Caco-2 (cell line): ENCODE measurements at regions not wholly inside any gene's neighbourhood (a gene's known extent, or its start where the extent isn't known, plus 50 kb on each side); places are given as distances from the start of the nearest gene placed in this dataset.

Source experiments
- BruUV-seq: library from RNA; stranded (reverse); fragments of 400-500 nt; replicated peaks from 2 replicates; lab custom pipeline; 2021; lab: Mats Ljungman, UMichigan
- CTCF ChIA-PET: fragments of 300-600 bp; sonication (Branson Sonifier 250); formaldehyde crosslinking; loops from one replicate; lab custom pipeline; 2022; ENCODE audit warnings: antibody characterized with exemption; lab: Charles Lee
- POLR2A ChIA-PET: fragments of 300-600 bp; sonication (Branson Sonifier 250); formaldehyde crosslinking; loops from one replicate; lab custom pipeline; 2022; ENCODE audit warnings: antibody characterized with exemption; lab: Charles Lee
- DNase-seq, 2 experiments: peaks; one replicate each; pipeline versions ENCODE4 v3.0.0 to v3.0.0-alpha.2; 2020 to 2022
- H3K27me3 ChIP-seq: replicated peaks from 2 replicates; pipeline ENCODE4 v1.6.0; 2011; ENCODE audit warnings: low read length; ENCODE audit not compliant: control insufficient read depth, insufficient read depth
- H3K36me3 ChIP-seq: 2 replicates; pipeline ENCODE4 v1.5.1; 2011; ENCODE audit warnings: low read length; ENCODE audit not compliant: control insufficient read depth, insufficient read depth
- H3K4me1 ChIP-seq: fragments of 250-450 bp; sonication (Bioruptor Pico); 2 replicates; pipeline ENCODE4 v1.5.1; 2020; ENCODE audit warnings: mild to moderate bottlenecking
- H3K4me3 ChIP-seq: 2 replicates; pipeline ENCODE4 v1.5.1; 2011; ENCODE audit warnings: low read depth, mild to moderate bottlenecking, control low read depth, low read length
- H3K9me3 ChIP-seq: fragments of 250-450 bp; sonication (Bioruptor Pico); 2 replicates; pipeline ENCODE4 v1.5.1; 2020; ENCODE audit warnings: mild to moderate bottlenecking, moderate library complexity
- H3K27ac Mint-ChIP-seq: one replicate; pipeline ENCODE4 v1.8.0; 2022; ENCODE audit warnings: mixed read lengths; ENCODE audit not compliant: unreplicated experiment
- H3K27me3 Mint-ChIP-seq: one replicate; pipeline ENCODE4 v1.8.0; 2022; ENCODE audit warnings: mixed read lengths; ENCODE audit not compliant: insufficient read depth, unreplicated experiment
- H3K36me3 Mint-ChIP-seq: one replicate; pipeline ENCODE4 v1.8.0; 2022; ENCODE audit warnings: mild to moderate bottlenecking, mixed read lengths; ENCODE audit not compliant: insufficient read depth, unreplicated experiment
- H3K4me1 Mint-ChIP-seq: one replicate; pipeline ENCODE4 v1.8.0; 2022; ENCODE audit warnings: low read depth, mixed read lengths; ENCODE audit not compliant: unreplicated experiment
- H3K4me3 Mint-ChIP-seq: one replicate; pipeline ENCODE4 v1.8.0; 2022; ENCODE audit warnings: mild to moderate bottlenecking, moderate library complexity, mixed read lengths; ENCODE audit not compliant: unreplicated experiment
- H3K9me3 Mint-ChIP-seq: one replicate; pipeline ENCODE4 v1.8.0; 2022; ENCODE audit warnings: mixed read lengths; ENCODE audit not compliant: unreplicated experiment
- CTCF ChIP-seq, 2 experiments: fragments of 200-600 bp in 1 of 2; IDR thresholded peaks; 1 replicate in 1 of 2; 2 replicates in 1 of 2; pipeline versions ENCODE4 v1.5.1 to v1.8.0; 2011 to 2022; ENCODE audit warnings: antibody characterized with exemption in 1 of 2, control low read depth in 1 of 2, inconsistent platforms in 1 of 2, low read depth in 1 of 2, low read length in 1 of 2, mild to moderate bottlenecking in 1 of 2, moderate library complexity in 1 of 2; ENCODE audit not compliant: insufficient read depth in 1 of 2, severe bottlenecking in 1 of 2, unreplicated experiment in 1 of 2
- intact Hi-C: fragments of 100-400 bp; cut with micrococcal nuclease; formaldehyde crosslinking; loops from one replicate; pipeline ENCODE4 v1.10.0; 2022; ENCODE audit not compliant: unreplicated experiment

GRCh38 chr2:215594766-215595165 is 158.9 kb upstream of the FN1 start:
- no peak overlapping the region for H3K27ac Mint-ChIP-seq
- ChIA-PET CTCF (interaction anchor here (0.7 kb wide), 1 partner anchor 9 kb away, joined by 4 read pairs; no protein-coding TSS in a partner anchor), POLR2A (no interaction called here)
- Histone ChIP-seq H3K36me3 (no peaks in the 10 kb centered on the region), H3K27me3 (no peaks in the 10 kb centered on the region), H3K4me3 (no peak overlapping the region), H3K4me1 (no peaks in the 10 kb centered on the region), H3K9me3 (peaks cover 3% of the 10 kb centered on the region; the same call in 1 of the 2 replicates)
- H3K9me3 Mint-ChIP-seq, result no peaks in the 10 kb centered on the region
- no peaks in the 10 kb centered on the region for H3K36me3 Mint-ChIP-seq
- no peak for TF ChIP-seq CTCF (IDR thresholded peaks at IDR 0.05; ENCODE audit: insufficient read depth in 1 of 2, low read depth in 1 of 2, low read length in 1 of 2, severe bottlenecking in 1 of 2, unreplicated experiment in 1 of 2)
- H3K4me1 Mint-ChIP-seq, result no peaks in the 10 kb centered on the region
- no peak for DNase-seq
- no TSS peak for BruUV-seq
- intact Hi-C loops, result no loop called here
- H3K4me3 Mint-ChIP-seq, result no peak overlapping the region
- H3K27me3 Mint-ChIP-seq, result no peaks in the 10 kb centered on the region

GRCh38 chr2:215590010-215590745 is 154.3 kb upstream of the FN1 start:
- H3K4me3 Mint-ChIP-seq, result no peak overlapping the region
- Histone ChIP-seq H3K4me3 (no peak overlapping the region), H3K4me1 (no peaks in the 10 kb centered on the region), H3K9me3 (no peaks in the 10 kb centered on the region), H3K27me3 (no peaks in the 10 kb centered on the region), H3K36me3 (no peaks in the 10 kb centered on the region)
- no peak for DNase-seq
- H3K36me3 Mint-ChIP-seq, result no peaks in the 10 kb centered on the region
- no TSS peak for BruUV-seq
- H3K27ac Mint-ChIP-seq, result no peak overlapping the region
- POLR2A ChIA-PET, result no interaction called here
- no peak for TF ChIP-seq CTCF (IDR thresholded peaks at IDR 0.05; ENCODE audit: insufficient read depth in 1 of 2, low read depth in 1 of 2, low read length in 1 of 2, severe bottlenecking in 1 of 2, unreplicated experiment in 1 of 2)
- no peaks in the 10 kb centered on the region for H3K9me3 Mint-ChIP-seq
- no peaks in the 10 kb centered on the region for H3K4me1 Mint-ChIP-seq
- CTCF ChIA-PET, result no interaction called here
- intact Hi-C loops, result no loop called here
- no peaks in the 10 kb centered on the region for H3K27me3 Mint-ChIP-seq

GRCh38 chr2:215583881-215584280 is 148.0 kb upstream of the FN1 start:
- DNase-seq, result no peak
- no peak overlapping the region for H3K4me3 Mint-ChIP-seq
- Histone ChIP-seq H3K9me3 (no peaks in the 10 kb centered on the region), H3K4me1 (peaks cover 8% of the 10 kb centered on the region), H3K27me3 (no peaks in the 10 kb centered on the region), H3K36me3 (no peaks in the 10 kb centered on the region), H3K4me3 (no peak overlapping the region)
- no peaks in the 10 kb centered on the region for H3K4me1 Mint-ChIP-seq
- no peak for TF ChIP-seq CTCF (IDR thresholded peaks at IDR 0.05; ENCODE audit: insufficient read depth in 1 of 2, low read depth in 1 of 2, low read length in 1 of 2, severe bottlenecking in 1 of 2, unreplicated experiment in 1 of 2)
- H3K27ac Mint-ChIP-seq, result no peak overlapping the region
- H3K36me3 Mint-ChIP-seq, result no peaks in the 10 kb centered on the region
- intact Hi-C loops, result no loop called here
- peaks cover 7% of the 10 kb centered on the region for H3K9me3 Mint-ChIP-seq
- ChIA-PET POLR2A (no interaction called here), CTCF (no interaction called here)
- H3K27me3 Mint-ChIP-seq, result no peaks in the 10 kb centered on the region
- BruUV-seq, result no TSS peak
